AG04449 (cell line): ENCODE measurements at regions not wholly inside any gene's neighbourhood (a gene's known extent, or its start where the extent isn't known, plus 50 kb on each side); places are given as distances from the start of the nearest gene placed in this dataset.
"Not testable (repeated sequence)": the region's sequence is repeated elsewhere in the genome, so short reads cannot be mapped to it uniquely, and the experiment has no call there.

Experiments
- CTCF ChIA-PET: fragments of 350-600 bp; formaldehyde crosslinking; extraction: SDS; loops from one replicate; lab custom pipeline; 2021; ENCODE audit warnings: antibody characterized with exemption; lab: Yijun Ruan, JAX
- POLR2A ChIA-PET: fragments of 400-600, 350-600 bp; formaldehyde crosslinking; extraction: SDS; loops from one replicate; lab custom pipeline; 2020; ENCODE audit warnings: antibody characterized with exemption, inconsistent platforms; lab: Yijun Ruan, JAX
- DNase-seq: peaks from one replicate; pipeline ENCODE4 v3.0.0-alpha.2; 2010; ENCODE audit warnings: low read depth, low spot score
- H3K4me3 ChIP-seq: 2 replicates; pipeline ENCODE4 v1.5.1; 2011; ENCODE audit warnings: low read depth, mild to moderate bottlenecking, control low read depth, low read length
- CTCF ChIP-seq: IDR thresholded peaks from one replicate; pipeline ENCODE4 v1.5.1; 2011; ENCODE audit warnings: mild to moderate bottlenecking, moderate library complexity, low read length, control low read depth, inconsistent platforms; ENCODE audit not compliant: insufficient read depth; ENCODE audit errors: missing control alignments

DNA sequence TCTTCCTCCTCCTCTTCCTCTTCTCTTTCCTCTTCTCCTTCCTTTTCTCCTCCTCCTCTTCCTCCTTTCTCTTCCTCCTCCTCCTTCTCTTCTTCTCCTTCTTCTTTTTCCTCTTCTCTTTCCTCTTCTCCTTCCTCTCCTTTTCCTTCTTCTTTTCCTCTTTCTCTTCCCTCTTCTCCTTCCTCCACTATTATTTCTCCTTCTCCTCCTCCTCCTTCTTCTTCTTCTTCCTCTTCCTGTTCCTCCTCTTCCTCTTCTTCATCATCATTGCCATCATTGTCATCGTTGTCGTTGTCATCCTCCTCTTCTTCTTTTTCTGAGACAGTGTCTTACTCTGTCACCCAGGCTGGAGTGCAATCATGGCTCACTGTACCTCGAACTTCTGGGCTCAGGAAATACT lies 256.3 kb upstream of the SOX4 start:
- ChIA-PET CTCF (interaction anchor here (1.8 kb wide), 1 partner anchor 11 kb away, joined by 5 read pairs; no protein-coding TSS in a partner anchor), POLR2A (no interaction called here)
- no peak for DNase-seq
- no peak overlapping the region for H3K4me3 ChIP-seq
- TF ChIP-seq CTCF, result no peak

GRCh38 chr6:21340573-21340972 lies 253.0 kb upstream of the SOX4 start:
- H3K4me3 ChIP-seq, result no peak overlapping the region
- CTCF ChIA-PET, result no interaction called here
- no peak for TF ChIP-seq CTCF
- POLR2A ChIA-PET, result no interaction called here
- DNase-seq, result no peak

- ChIA-PET POLR2A (no interaction called here), CTCF (no interaction called here)
- no peak for TF ChIP-seq CTCF
- H3K4me3 ChIP-seq, result no peak overlapping the region
- DNase-seq, result no peak
Observed at GRCh38 chr6:21341910-21342309, 251.6 kb upstream of the SOX4 start.

- CTCF ChIA-PET, result no interaction called here
- no peak for DNase-seq
- POLR2A ChIA-PET, result no interaction called here
- TF ChIP-seq CTCF, result no peak
- H3K4me3 ChIP-seq, result no peak overlapping the region
Observed at GRCh38 chr6:21342501-21342900, 251.1 kb upstream of the SOX4 start.

GRCh38 chr6:21345704-21346103 lies 247.8 kb upstream of the SOX4 start:
- CTCF ChIA-PET, POLR2A ChIA-PET, DNase-seq, H3K4me3 ChIP-seq: not testable (repeated sequence)

DNA sequence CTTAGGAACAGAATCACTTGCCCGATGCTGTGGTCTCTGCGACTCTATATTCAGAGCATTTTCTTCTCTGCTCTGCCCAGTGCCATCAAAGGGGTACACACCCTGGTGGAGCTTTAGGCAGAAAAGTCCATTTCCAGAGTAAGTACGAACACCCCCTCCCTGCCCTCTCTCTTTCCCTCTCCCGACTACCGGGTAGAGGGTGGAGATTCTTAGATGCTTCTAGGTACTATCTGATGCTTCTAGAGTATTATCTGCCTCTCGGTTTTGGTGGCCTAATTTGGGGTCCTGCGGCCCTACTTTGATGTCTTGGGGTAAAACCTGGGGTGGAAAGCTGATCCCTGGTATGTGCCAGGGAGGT lies 245.4 kb upstream of the SOX4 start:
- DNase-seq, result no peak
- CTCF ChIA-PET, result interaction anchor here (0.8 to 1.4 kb wide), 2 partner anchors 10 to 12 kb away, joined by 3 to 5 read pairs; no protein-coding TSS in a partner anchor
- POLR2A ChIA-PET, result no interaction called here
- H3K4me3 ChIP-seq, result no peak overlapping the region
- TF ChIP-seq CTCF, result no peak

- peak overlapping the region; percentile 32; the same call in 1 of the 2 replicates for H3K4me3 ChIP-seq
- CTCF ChIA-PET, result interaction anchor here (0.8 to 1.4 kb wide), 2 partner anchors 11 to 12 kb away, joined by 3 to 5 read pairs; no protein-coding TSS in a partner anchor
- no peak for DNase-seq
- POLR2A ChIA-PET, result no interaction called here
- no peak for TF ChIP-seq CTCF
Observed at GRCh38 chr6:21348504-21349195, 244.9 kb upstream of the SOX4 start.
